HepG2 (cell line): ENCODE measurements at regions not wholly inside any gene's neighbourhood (a gene's known extent, or its start where the extent isn't known, plus 50 kb on each side); places are given as distances from the start of the nearest gene placed in this dataset.

ENCODE experiments used
- ATAC-seq: fragments of 200-7000 bp; cut with Tn5 transposase; 3 replicates; pipeline ENCODE4 v1.9.1; 2020; ENCODE audit warnings: mild to moderate bottlenecking, moderate library complexity
- BruUV-seq: library from RNA; stranded (reverse); fragments of 400-500 nt; replicated peaks from 2 replicates; lab custom pipeline; 2021; lab: Mats Ljungman, UMichigan
- CTCF ChIA-PET: fragments of 300-600 bp; formaldehyde crosslinking; extraction: SDS; loops from one replicate; lab custom pipeline; 2021; ENCODE audit warnings: low total read pairs, inconsistent platforms, low intra/inter-chr PET ratio; lab: Yijun Ruan, JAX
- POLR2A ChIA-PET: fragments of 350-600 bp; sonication (Branson Sonifier 250); formaldehyde crosslinking; loops from one replicate; lab custom pipeline; 2020; ENCODE audit warnings: antibody characterized with exemption, inconsistent platforms; lab: Yijun Ruan, JAX
- DNase-seq: peaks from one replicate; pipeline ENCODE4 v3.0.0-alpha.2; 2015; ENCODE audit warnings: low spot score
- FAIRE-seq: peaks from 3 replicates; lab custom pipeline; 2011; peaks lifted over from hg19 to GRCh38; lab: Jason Lieb, UNC
- H2AFZ ChIP-seq: one replicate; pipeline ENCODE4 v1.6.1; 2011; ENCODE audit warnings: low read length, inconsistent platforms
- H3K27ac ChIP-seq: fragments of 300-600 bp; 3 replicates; pipeline ENCODE4 v1.8.0; 2011; ENCODE audit warnings: mixed run types, mild to moderate bottlenecking, mixed read lengths, low read length, inconsistent platforms; ENCODE audit not compliant: insufficient read depth; ENCODE audit errors: extremely low read length
- H3K27me3 ChIP-seq, 2 experiments: fragments of 200-600 bp in 1 of 2; 2 replicates in 1 of 2; 3 replicates in 1 of 2; pipeline versions ENCODE4 v1.6.0 to v1.8.0; 2011; ENCODE audit warnings: low read length in 2 of 2, mild to moderate bottlenecking in 2 of 2, moderate library complexity in 2 of 2, inconsistent platforms in 1 of 2; ENCODE audit not compliant: insufficient read depth in 2 of 2, control insufficient read depth in 1 of 2
- H3K36me3 ChIP-seq, 2 experiments: fragments of 200-600 bp in 1 of 2; replicated peaks in 1 of 2; 2 replicates in 1 of 2; 3 replicates in 1 of 2; pipeline versions ENCODE4 v1.5.1 to v1.8.0; 2011; ENCODE audit warnings: low read length in 2 of 2, inconsistent platforms in 1 of 2; ENCODE audit not compliant: insufficient read depth in 2 of 2, control insufficient read depth in 1 of 2
- H3K4me1 ChIP-seq: 2 replicates; pipeline ENCODE4 v1.5.1; 2012; ENCODE audit warnings: low read length, inconsistent platforms; ENCODE audit not compliant: insufficient read depth
- H3K4me2 ChIP-seq: 2 replicates; pipeline ENCODE4 v1.6.0; 2011; ENCODE audit warnings: low read depth, low read length, inconsistent platforms
- H3K4me3 ChIP-seq, 3 experiments: fragments of 200-600 bp in 1 of 3; sonication (generic), shearing (Covaris generic) in 1 of 3; replicated peaks in 1 of 3; 2 replicates each; pipeline ENCODE4 v1.5.1; 2011 to 2016; ENCODE audit warnings: low read length in 3 of 3, inconsistent platforms in 2 of 3, low read depth in 2 of 3, mild to moderate bottlenecking in 2 of 3, control low read depth in 1 of 3, mixed read lengths in 1 of 3; ENCODE audit not compliant: insufficient read depth in 1 of 3
- H3K79me2 ChIP-seq: one replicate; pipeline ENCODE4 v1.6.1; 2011; ENCODE audit warnings: low read length, inconsistent platforms; ENCODE audit not compliant: insufficient read depth
- H3K9ac ChIP-seq: 2 replicates; pipeline ENCODE4 v1.6.0; 2011; ENCODE audit warnings: mild to moderate bottlenecking, low read depth, low read length, inconsistent platforms; ENCODE audit not compliant: insufficient read depth
- H3K9me3 ChIP-seq: 2 replicates; pipeline ENCODE4 v1.5.1; 2012; ENCODE audit warnings: mild to moderate bottlenecking, low read length
- H4K20me1 ChIP-seq: 2 replicates; pipeline ENCODE4 v1.6.0; 2011; ENCODE audit warnings: inconsistent platforms, mild to moderate bottlenecking, low read length, moderate library complexity; ENCODE audit not compliant: insufficient read depth
- DNMT3B ChIP-seq: conservative IDR thresholded peaks from 2 replicates; pipeline ENCODE4 v1.6.1; 2016; ENCODE audit warnings: missing biosample characterization, control low read depth
- EP300 ChIP-seq, 3 experiments: sonication (generic) in 1 of 3; formaldehyde crosslinking in 1 of 3; IDR thresholded peaks; 2 replicates each; pipeline versions ENCODE4 v1.5.1 to v1.6.1; 2011 to 2020; ENCODE audit warnings: low read depth in 2 of 3, low read length in 2 of 3, borderline replicate concordance in 1 of 3, improper control_type of control experiment in 1 of 3, mild to moderate bottlenecking in 1 of 3, missing genetic modification reagents in 1 of 3, moderate library complexity in 1 of 3
- FOXK2 ChIP-seq: fragments of 450-650 bp; IDR thresholded peaks from 2 replicates; pipeline ENCODE4 v1.6.1; 2016
- REL ChIP-seq: sonication (generic); formaldehyde crosslinking; conservative IDR thresholded peaks from 2 replicates; pipeline ENCODE4 v1.8.0; 2022; ENCODE audit warnings: mild to moderate bottlenecking, missing genetic modification reagents, moderate library complexity
- SP5 ChIP-seq: IDR thresholded peaks from 2 replicates; pipeline ENCODE4 v1.6.1; 2016; ENCODE audit warnings: low read depth, borderline replicate concordance
- SSRP1 ChIP-seq: IDR thresholded peaks from 2 replicates; pipeline ENCODE4 v1.6.1; 2016; ENCODE audit warnings: control low read depth
- ZNF205 ChIP-seq: IDR thresholded peaks from 2 replicates; pipeline ENCODE4 v1.6.1; 2018; ENCODE audit warnings: missing biosample characterization, missing genetic modification reagents
- ZNF776 ChIP-seq: sonication (generic); formaldehyde crosslinking; IDR thresholded peaks from 2 replicates; pipeline ENCODE4 v1.4.0; 2020; ENCODE audit warnings: mild to moderate bottlenecking, missing genetic modification reagents
- ZNF780A ChIP-seq: sonication (generic); formaldehyde crosslinking; IDR thresholded peaks from 2 replicates; pipeline ENCODE4 v1.8.0; 2022; ENCODE audit warnings: mild to moderate bottlenecking, missing genetic modification reagents, moderate library complexity
- WGBS: methylation state at CpG from one replicate; pipeline ENCODE4 v1.1.6; 2017; ENCODE audit warnings: low lambda C conversion rate; 5-methylcytosine and 5-hydroxymethylcytosine counted together
- in situ Hi-C: cut with HindIII; loops from 2 replicates; pipeline ENCODE4 v1.10.0; 2017; ENCODE audit warnings: low pct_unique_long_range_greater_than_20kb; ENCODE audit not compliant: extremely low pct_ligation_motif_present
- intact Hi-C: fragments of 100-400 bp; cut with micrococcal nuclease; formaldehyde crosslinking; loops from one replicate; pipeline ENCODE4 v1.10.0; 2022; ENCODE audit not compliant: unreplicated experiment
- TF ChIP-seq, protein P1 (sequence below): sonication (generic); formaldehyde crosslinking; IDR thresholded peaks from 2 replicates; pipeline ENCODE4 v1.8.1; 2023; ENCODE audit warnings: mild to moderate bottlenecking, missing genetic modification reagents
- TF ChIP-seq, protein P2 (sequence below), 2 experiments: sonication (generic) in 1 of 2; formaldehyde crosslinking in 1 of 2; IDR thresholded peaks; 2 replicates each; pipeline versions ENCODE4 v1.6.1 to v1.9.0; 2014 to 2022; ENCODE audit warnings: antibody characterized with exemption in 1 of 2, borderline replicate concordance in 1 of 2, inconsistent platforms in 1 of 2, low read depth in 1 of 2, missing genetic modification reagents in 1 of 2
- TF ChIP-seq, protein P3 (sequence below): sonication (generic); formaldehyde crosslinking; IDR thresholded peaks from 2 replicates; pipeline ENCODE4 v1.4.0; 2020; ENCODE audit warnings: missing genetic modification reagents
- TF ChIP-seq, protein P4 (sequence below): sonication (generic); formaldehyde crosslinking; IDR thresholded peaks from 2 replicates; pipeline ENCODE4 v1.5.1; 2020; ENCODE audit warnings: mild to moderate bottlenecking, missing genetic modification reagents, moderate library complexity

GRCh38 chr7:32221736-32222135 is 151.5 kb upstream of the PDE1C start:
- Histone ChIP-seq H3K4me3 (no peak overlapping the region), H3K9me3 (no peaks in the 10 kb centered on the region), H3K27me3 (peaks cover 0 to 4% of the 10 kb centered on the region in 2 experiments; a peak in 2 of 5 replicates), H3K36me3 (no peaks in the 10 kb centered on the region), H3K4me2 (no peak overlapping the region), H3K79me2 (no peaks in the 10 kb centered on the region), H4K20me1 (no peaks in the 10 kb centered on the region), H3K9ac (no peak overlapping the region), H3K4me1 (no peaks in the 10 kb centered on the region), H2AFZ (no peak overlapping the region), H3K27ac (no peak overlapping the region)
- no peak for FAIRE-seq
- no peak for DNase-seq
- ChIA-PET POLR2A (no interaction called here), CTCF (no interaction called here)
- 36% methylated on average over 2 of the region's 2 CpGs for WGBS
- in situ Hi-C loops (no loop called here), intact Hi-C loops (no loop called here)
- no peak for ATAC-seq
- no TSS peak for BruUV-seq
- TF ChIP-seq ZNF776 (no peak), SSRP1 (no peak), ZNF205 (CRISPR knock-in tag) (no peak), REL (CRISPR knock-in tag) (no peak), EP300 (IDR thresholded peaks at IDR 0.05; ENCODE audit: low read depth in 2 of 2, low read length in 2 of 2) (no peak), EP300 (CRISPR knock-in tag; IDR thresholded peaks at IDR 0.05; ENCODE audit: borderline replicate concordance) (no peak), DNMT3B (CRISPR knock-in tag) (no peak), FOXK2 (no peak), SP5 (no peak), ZNF780A (CRISPR knock-in tag) (no peak)
- TF ChIP-seq, protein P1, sequence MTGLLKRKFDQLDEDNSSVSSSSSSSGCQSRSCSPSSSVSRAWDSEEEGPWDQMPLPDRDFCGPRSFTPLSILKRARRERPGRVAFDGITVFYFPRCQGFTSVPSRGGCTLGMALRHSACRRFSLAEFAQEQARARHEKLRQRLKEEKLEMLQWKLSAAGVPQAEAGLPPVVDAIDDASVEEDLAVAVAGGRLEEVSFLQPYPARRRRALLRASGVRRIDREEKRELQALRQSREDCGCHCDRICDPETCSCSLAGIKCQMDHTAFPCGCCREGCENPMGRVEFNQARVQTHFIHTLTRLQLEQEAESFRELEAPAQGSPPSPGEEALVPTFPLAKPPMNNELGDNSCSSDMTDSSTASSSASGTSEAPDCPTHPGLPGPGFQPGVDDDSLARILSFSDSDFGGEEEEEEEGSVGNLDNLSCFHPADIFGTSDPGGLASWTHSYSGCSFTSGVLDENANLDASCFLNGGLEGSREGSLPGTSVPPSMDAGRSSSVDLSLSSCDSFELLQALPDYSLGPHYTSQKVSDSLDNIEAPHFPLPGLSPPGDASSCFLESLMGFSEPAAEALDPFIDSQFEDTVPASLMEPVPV (CRISPR knock-in tag), result no peak
- TF ChIP-seq, protein P2, sequence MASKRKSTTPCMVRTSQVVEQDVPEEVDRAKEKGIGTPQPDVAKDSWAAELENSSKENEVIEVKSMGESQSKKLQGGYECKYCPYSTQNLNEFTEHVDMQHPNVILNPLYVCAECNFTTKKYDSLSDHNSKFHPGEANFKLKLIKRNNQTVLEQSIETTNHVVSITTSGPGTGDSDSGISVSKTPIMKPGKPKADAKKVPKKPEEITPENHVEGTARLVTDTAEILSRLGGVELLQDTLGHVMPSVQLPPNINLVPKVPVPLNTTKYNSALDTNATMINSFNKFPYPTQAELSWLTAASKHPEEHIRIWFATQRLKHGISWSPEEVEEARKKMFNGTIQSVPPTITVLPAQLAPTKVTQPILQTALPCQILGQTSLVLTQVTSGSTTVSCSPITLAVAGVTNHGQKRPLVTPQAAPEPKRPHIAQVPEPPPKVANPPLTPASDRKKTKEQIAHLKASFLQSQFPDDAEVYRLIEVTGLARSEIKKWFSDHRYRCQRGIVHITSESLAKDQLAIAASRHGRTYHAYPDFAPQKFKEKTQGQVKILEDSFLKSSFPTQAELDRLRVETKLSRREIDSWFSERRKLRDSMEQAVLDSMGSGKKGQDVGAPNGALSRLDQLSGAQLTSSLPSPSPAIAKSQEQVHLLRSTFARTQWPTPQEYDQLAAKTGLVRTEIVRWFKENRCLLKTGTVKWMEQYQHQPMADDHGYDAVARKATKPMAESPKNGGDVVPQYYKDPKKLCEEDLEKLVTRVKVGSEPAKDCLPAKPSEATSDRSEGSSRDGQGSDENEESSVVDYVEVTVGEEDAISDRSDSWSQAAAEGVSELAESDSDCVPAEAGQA (IDR thresholded peaks at IDR 0.05; ENCODE audit: low read depth), result no peak
- TF ChIP-seq, protein P2 (CRISPR knock-in tag; IDR thresholded peaks at IDR 0.05; ENCODE audit: borderline replicate concordance), result no peak
- TF ChIP-seq, protein P3, sequence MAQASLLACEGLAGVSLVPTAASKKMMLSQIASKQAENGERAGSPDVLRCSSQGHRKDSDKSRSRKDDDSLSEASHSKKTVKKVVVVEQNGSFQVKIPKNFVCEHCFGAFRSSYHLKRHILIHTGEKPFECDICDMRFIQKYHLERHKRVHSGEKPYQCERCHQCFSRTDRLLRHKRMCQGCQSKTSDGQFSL (CRISPR knock-in tag), result no peak
- TF ChIP-seq, protein P4, sequence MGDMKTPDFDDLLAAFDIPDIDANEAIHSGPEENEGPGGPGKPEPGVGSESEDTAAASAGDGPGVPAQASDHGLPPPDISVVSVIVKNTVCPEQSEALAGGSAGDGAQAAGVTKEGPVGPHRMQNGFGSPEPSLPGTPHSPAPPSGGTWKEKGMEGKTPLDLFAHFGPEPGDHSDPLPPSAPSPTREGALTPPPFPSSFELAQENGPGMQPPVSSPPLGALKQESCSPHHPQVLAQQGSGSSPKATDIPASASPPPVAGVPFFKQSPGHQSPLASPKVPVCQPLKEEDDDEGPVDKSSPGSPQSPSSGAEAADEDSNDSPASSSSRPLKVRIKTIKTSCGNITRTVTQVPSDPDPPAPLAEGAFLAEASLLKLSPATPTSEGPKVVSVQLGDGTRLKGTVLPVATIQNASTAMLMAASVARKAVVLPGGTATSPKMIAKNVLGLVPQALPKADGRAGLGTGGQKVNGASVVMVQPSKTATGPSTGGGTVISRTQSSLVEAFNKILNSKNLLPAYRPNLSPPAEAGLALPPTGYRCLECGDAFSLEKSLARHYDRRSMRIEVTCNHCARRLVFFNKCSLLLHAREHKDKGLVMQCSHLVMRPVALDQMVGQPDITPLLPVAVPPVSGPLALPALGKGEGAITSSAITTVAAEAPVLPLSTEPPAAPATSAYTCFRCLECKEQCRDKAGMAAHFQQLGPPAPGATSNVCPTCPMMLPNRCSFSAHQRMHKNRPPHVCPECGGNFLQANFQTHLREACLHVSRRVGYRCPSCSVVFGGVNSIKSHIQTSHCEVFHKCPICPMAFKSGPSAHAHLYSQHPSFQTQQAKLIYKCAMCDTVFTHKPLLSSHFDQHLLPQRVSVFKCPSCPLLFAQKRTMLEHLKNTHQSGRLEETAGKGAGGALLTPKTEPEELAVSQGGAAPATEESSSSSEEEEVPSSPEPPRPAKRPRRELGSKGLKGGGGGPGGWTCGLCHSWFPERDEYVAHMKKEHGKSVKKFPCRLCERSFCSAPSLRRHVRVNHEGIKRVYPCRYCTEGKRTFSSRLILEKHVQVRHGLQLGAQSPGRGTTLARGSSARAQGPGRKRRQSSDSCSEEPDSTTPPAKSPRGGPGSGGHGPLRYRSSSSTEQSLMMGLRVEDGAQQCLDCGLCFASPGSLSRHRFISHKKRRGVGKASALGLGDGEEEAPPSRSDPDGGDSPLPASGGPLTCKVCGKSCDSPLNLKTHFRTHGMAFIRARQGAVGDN (CRISPR knock-in tag), result no peak
